Muscle of leg (tissue), 3 donors: ENCODE measurements at regions not wholly inside any gene's neighbourhood (a gene's known extent, or its start where the extent isn't known, plus 50 kb on each side); places are given as distances from the start of the nearest gene placed in this dataset.
A peak's percentile ranks its signal among the peaks of the same experiment; 100 is the strongest.

ENCODE experiments used
- DNase-seq: peaks from one replicate; pipeline ENCODE4 v3.0.0; 2013
- H3K27ac ChIP-seq: one replicate; pipeline ENCODE4 v1.5.1; 2013; ENCODE audit warnings: mild to moderate bottlenecking, low read length, control low read depth
- H3K27me3 ChIP-seq: one replicate; pipeline ENCODE4 v1.6.1; 2013; ENCODE audit warnings: low read length; ENCODE audit not compliant: control insufficient read depth, insufficient read depth
- H3K36me3 ChIP-seq: one replicate; pipeline ENCODE4 v1.6.1; 2013; ENCODE audit warnings: low read length; ENCODE audit not compliant: control insufficient read depth, insufficient read depth
- H3K4me1 ChIP-seq: one replicate; pipeline ENCODE4 v1.6.1; 2013; ENCODE audit warnings: low read length; ENCODE audit not compliant: control insufficient read depth, insufficient read depth
- H3K4me3 ChIP-seq: one replicate; pipeline ENCODE4 v1.5.1; 2013; ENCODE audit warnings: low read length, control low read depth
- H3K9me3 ChIP-seq: replicated peaks from 2 replicates; pipeline ENCODE4 v1.6.1; 2013; ENCODE audit warnings: low read depth, low read length; ENCODE audit not compliant: control insufficient read depth
- WGBS: methylation state at CpG from one replicate; pipeline ENCODE4 v1.1.5; 2013; ENCODE audit warnings: missing lambda C conversion rate; ENCODE audit not compliant: insufficient coverage; 5-methylcytosine and 5-hydroxymethylcytosine counted together

GRCh38 chr4:13891544-13891939 lies 264.0 kb upstream of the BOD1L1 start:
- no peaks in the 10 kb centered on the region for H3K4me1 ChIP-seq
- no peak overlapping the region for H3K27ac ChIP-seq
- H3K27me3 ChIP-seq: no peaks in the 10 kb centered on the region
- no peaks in the 10 kb centered on the region for H3K36me3 ChIP-seq
- H3K9me3 ChIP-seq: no peaks in the 10 kb centered on the region
- no peak for DNase-seq
- WGBS: 88% methylated on average over 6 of the region's 6 CpGs
- H3K4me3 ChIP-seq: no peak overlapping the region

GRCh38 chr4:13892739-13893105 lies 265.2 kb upstream of the BOD1L1 start:
- DNase-seq: peak; percentile 44
- no peaks in the 10 kb centered on the region for H3K4me1 ChIP-seq
- WGBS: no CpG with 5 or more reads among the region's 1 CpG
- H3K27me3 ChIP-seq: no peaks in the 10 kb centered on the region
- H3K36me3 ChIP-seq: no peaks in the 10 kb centered on the region
- H3K9me3 ChIP-seq: no peaks in the 10 kb centered on the region
- no peak overlapping the region for H3K4me3 ChIP-seq
- H3K27ac ChIP-seq: no peak overlapping the region

- H3K4me1 ChIP-seq: no peaks in the 10 kb centered on the region
- H3K27me3 ChIP-seq: no peaks in the 10 kb centered on the region
- no peak overlapping the region for H3K27ac ChIP-seq
- DNase-seq: no peak
- no peaks in the 10 kb centered on the region for H3K9me3 ChIP-seq
- no CpG with 5 or more reads among the region's 3 CpGs for WGBS
- no peaks in the 10 kb centered on the region for H3K36me3 ChIP-seq
- H3K4me3 ChIP-seq: no peak overlapping the region
Measured at GRCh38 chr4:13893211-13893610, 265.7 kb upstream of the BOD1L1 start.

- WGBS: no CpG with 5 or more reads among the region's 2 CpGs
- no peaks in the 10 kb centered on the region for H3K36me3 ChIP-seq
- H3K4me1 ChIP-seq: no peaks in the 10 kb centered on the region
- no peak for DNase-seq
- H3K9me3 ChIP-seq: no peaks in the 10 kb centered on the region
- H3K27me3 ChIP-seq: no peaks in the 10 kb centered on the region
- no peak overlapping the region for H3K4me3 ChIP-seq
- H3K27ac ChIP-seq: no peak overlapping the region
Measured at GRCh38 chr4:13893987-13894386, 266.5 kb upstream of the BOD1L1 start.

- 63% methylated on average over 3 of the region's 4 CpGs for WGBS
- DNase-seq: no peak
- Histone ChIP-seq H3K4me3 (no peak overlapping the region), H3K27me3 (no peaks in the 10 kb centered on the region), H3K4me1 (no peaks in the 10 kb centered on the region), H3K36me3 (no peaks in the 10 kb centered on the region), H3K27ac (no peak overlapping the region), H3K9me3 (no peaks in the 10 kb centered on the region)
Measured at GRCh38 chr4:13900780-13901179, 273.3 kb upstream of the BOD1L1 start.

GRCh38 chr4:13902146-13902545 lies 274.6 kb upstream of the BOD1L1 start:
- Histone ChIP-seq H3K27ac (no peak overlapping the region), H3K4me3 (no peak overlapping the region), H3K36me3 (no peaks in the 10 kb centered on the region), H3K9me3 (no peaks in the 10 kb centered on the region), H3K4me1 (no peaks in the 10 kb centered on the region), H3K27me3 (no peaks in the 10 kb centered on the region)
- WGBS: no CpG with 5 or more reads among the region's 1 CpG
- no peak for DNase-seq

GRCh38 chr4:13903061-13903460 lies 275.5 kb upstream of the BOD1L1 start:
- Histone ChIP-seq H3K27ac (no peak overlapping the region), H3K4me1 (no peaks in the 10 kb centered on the region), H3K9me3 (no peaks in the 10 kb centered on the region), H3K4me3 (no peak overlapping the region), H3K36me3 (no peaks in the 10 kb centered on the region), H3K27me3 (no peaks in the 10 kb centered on the region)
- DNase-seq: no peak
- 56% methylated on average over 2 of the region's 3 CpGs for WGBS

- no peak overlapping the region for H3K4me3 ChIP-seq
- no peaks in the 10 kb centered on the region for H3K27me3 ChIP-seq
- H3K36me3 ChIP-seq: no peaks in the 10 kb centered on the region
- WGBS: 100% methylated on average over 2 of the region's 6 CpGs
- no peaks in the 10 kb centered on the region for H3K9me3 ChIP-seq
- DNase-seq: no peak
- H3K4me1 ChIP-seq: no peaks in the 10 kb centered on the region
- no peak overlapping the region for H3K27ac ChIP-seq
Measured at GRCh38 chr4:13903901-13904300, 276.4 kb upstream of the BOD1L1 start.

GRCh38 chr4:13905543-13905942 lies 278.0 kb upstream of the BOD1L1 start:
- 95% methylated on average over 4 of the region's 5 CpGs for WGBS
- Histone ChIP-seq H3K4me3 (no peak overlapping the region), H3K27me3 (no peaks in the 10 kb centered on the region), H3K4me1 (no peaks in the 10 kb centered on the region), H3K9me3 (no peaks in the 10 kb centered on the region), H3K36me3 (no peaks in the 10 kb centered on the region), H3K27ac (no peak overlapping the region)
- DNase-seq: no peak

- no peak overlapping the region for H3K27ac ChIP-seq
- no peak for DNase-seq
- WGBS: no CpG with 5 or more reads among the region's 3 CpGs
Measured at GRCh38 chr4:13906727-13907126, 279.2 kb upstream of the BOD1L1 start.

GRCh38 chr4:13907255-13907751 lies 279.8 kb upstream of the BOD1L1 start:
- no CpG with 5 or more reads among the region's 1 CpG for WGBS
- no peak for DNase-seq
- no peaks in the 10 kb centered on the region for H3K4me1 ChIP-seq
- no peaks in the 10 kb centered on the region for H3K27me3 ChIP-seq
- no peak overlapping the region for H3K27ac ChIP-seq
- H3K9me3 ChIP-seq: no peaks in the 10 kb centered on the region
- no peak overlapping the region for H3K4me3 ChIP-seq
- no peaks in the 10 kb centered on the region for H3K36me3 ChIP-seq

More at GRCh38 chr4:13906727-13907126, 279.2 kb upstream of the BOD1L1 start:
- Histone ChIP-seq H3K4me3 (no peak overlapping the region), H3K4me1 (no peaks in the 10 kb centered on the region), H3K27me3 (no peaks in the 10 kb centered on the region), H3K36me3 (no peaks in the 10 kb centered on the region), H3K9me3 (no peaks in the 10 kb centered on the region)
